ENCODE measurements at regions not wholly inside any gene's neighbourhood (a gene's known extent, or its start where the extent isn't known, plus 50 kb on each side); places are given as distances from the start of the nearest gene placed in this dataset.

- H3K36me3 ChIP-seq (ENCODE audit: control insufficient read depth in 2 of 2, insufficient read depth in 2 of 2, low read length in 2 of 2): no peaks in the 10 kb centered on the region
- no peaks in the 10 kb centered on the region for H3K9me3 ChIP-seq (ENCODE audit: control insufficient read depth in 2 of 2, low read length in 2 of 2)
- H3K27ac ChIP-seq (ENCODE audit: low read length): no peak overlapping the region
- peaks cover 0 to 13% of the 10 kb centered on the region in 2 donors for H3K27me3 ChIP-seq (ENCODE audit: control insufficient read depth in 1 of 2, insufficient read depth in 2 of 2, low read length in 2 of 2)
- no peak overlapping the region for H3K4me3 ChIP-seq (ENCODE audit: low read length in 2 of 2)
- no peak overlapping the region for H3K9ac ChIP-seq (ENCODE audit: low read length in 2 of 2)
- H3K4me1 ChIP-seq (ENCODE audit: control insufficient read depth, insufficient read depth, low read length): no peaks in the 10 kb centered on the region
Observed at GRCh38 chr17:79279320-79279719, 204.7 kb downstream of the ENGASE start.

GRCh38 chr17:79276821-79277220 is 202.2 kb downstream of the ENGASE start:
- H3K27ac ChIP-seq (ENCODE audit: low read length): no peak overlapping the region
- no peaks in the 10 kb centered on the region for H3K9me3 ChIP-seq (ENCODE audit: control insufficient read depth in 2 of 2, low read length in 2 of 2)
- H3K27me3 ChIP-seq (ENCODE audit: control insufficient read depth in 1 of 2, insufficient read depth in 2 of 2, low read length in 2 of 2): peaks cover 11 to 23% of the 10 kb centered on the region in 2 donors
- no peaks in the 10 kb centered on the region for H3K4me1 ChIP-seq (ENCODE audit: control insufficient read depth, insufficient read depth, low read length)
- no peak overlapping the region for H3K4me3 ChIP-seq (ENCODE audit: low read length in 2 of 2)
- no peak overlapping the region for H3K9ac ChIP-seq (ENCODE audit: low read length in 2 of 2)
- no peaks in the 10 kb centered on the region for H3K36me3 ChIP-seq (ENCODE audit: control insufficient read depth in 2 of 2, insufficient read depth in 2 of 2, low read length in 2 of 2)

GRCh38 chr17:79273660-79274059 is 199.0 kb downstream of the ENGASE start:
- Histone ChIP-seq H3K27me3 (ENCODE audit: control insufficient read depth in 1 of 2, insufficient read depth in 2 of 2, low read length in 2 of 2) (peaks cover 13 to 22% of the 10 kb centered on the region in 2 donors), H3K36me3 (ENCODE audit: control insufficient read depth in 2 of 2, insufficient read depth in 2 of 2, low read length in 2 of 2) (no peaks in the 10 kb centered on the region), H3K27ac (ENCODE audit: low read length) (no peak overlapping the region), H3K4me3 (ENCODE audit: low read length in 2 of 2) (no peak overlapping the region), H3K9me3 (ENCODE audit: control insufficient read depth in 2 of 2, low read length in 2 of 2) (no peaks in the 10 kb centered on the region), H3K4me1 (ENCODE audit: control insufficient read depth, insufficient read depth, low read length) (no peaks in the 10 kb centered on the region), H3K9ac (ENCODE audit: low read length in 2 of 2) (no peak overlapping the region)

GRCh38 chr17:79272666-79273219 is 198.1 kb downstream of the ENGASE start:
- Histone ChIP-seq H3K27ac (ENCODE audit: low read length) (no peak overlapping the region), H3K9ac (ENCODE audit: low read length in 2 of 2) (no peak overlapping the region), H3K4me1 (ENCODE audit: control insufficient read depth, insufficient read depth, low read length) (no peaks in the 10 kb centered on the region), H3K4me3 (ENCODE audit: low read length in 2 of 2) (no peak overlapping the region), H3K27me3 (ENCODE audit: control insufficient read depth in 1 of 2, insufficient read depth in 2 of 2, low read length in 2 of 2) (peaks cover 14 to 24% of the 10 kb centered on the region in 2 donors), H3K9me3 (ENCODE audit: control insufficient read depth in 2 of 2, low read length in 2 of 2) (no peaks in the 10 kb centered on the region), H3K36me3 (ENCODE audit: control insufficient read depth in 2 of 2, insufficient read depth in 2 of 2, low read length in 2 of 2) (no peaks in the 10 kb centered on the region)

- no peak overlapping the region for H3K4me3 ChIP-seq (ENCODE audit: low read length in 2 of 2)
- H3K36me3 ChIP-seq (ENCODE audit: control insufficient read depth in 2 of 2, insufficient read depth in 2 of 2, low read length in 2 of 2): no peaks in the 10 kb centered on the region
- H3K9ac ChIP-seq (ENCODE audit: low read length in 2 of 2): no peak overlapping the region
- H3K27ac ChIP-seq (ENCODE audit: low read length): no peak overlapping the region
- H3K9me3 ChIP-seq (ENCODE audit: control insufficient read depth in 2 of 2, low read length in 2 of 2): no peaks in the 10 kb centered on the region
- H3K4me1 ChIP-seq (ENCODE audit: control insufficient read depth, insufficient read depth, low read length): no peaks in the 10 kb centered on the region
- peaks cover 14 to 21% of the 10 kb centered on the region in 2 donors for H3K27me3 ChIP-seq (ENCODE audit: control insufficient read depth in 1 of 2, insufficient read depth in 2 of 2, low read length in 2 of 2)
Observed at GRCh38 chr17:79272220-79272619, 197.6 kb downstream of the ENGASE start.

GRCh38 chr17:79269620-79270019 is 195.0 kb downstream of the ENGASE start:
- Histone ChIP-seq H3K27ac (ENCODE audit: low read length) (no peak overlapping the region), H3K9ac (ENCODE audit: low read length in 2 of 2) (no peak overlapping the region), H3K27me3 (ENCODE audit: control insufficient read depth in 1 of 2, insufficient read depth in 2 of 2, low read length in 2 of 2) (peaks cover 18 to 21% of the 10 kb centered on the region in 2 donors), H3K9me3 (ENCODE audit: control insufficient read depth in 2 of 2, low read length in 2 of 2) (no peaks in the 10 kb centered on the region), H3K4me3 (ENCODE audit: low read length in 2 of 2) (no peak overlapping the region), H3K4me1 (ENCODE audit: control insufficient read depth, insufficient read depth, low read length) (no peaks in the 10 kb centered on the region), H3K36me3 (ENCODE audit: control insufficient read depth in 2 of 2, insufficient read depth in 2 of 2, low read length in 2 of 2) (no peaks in the 10 kb centered on the region)

- Histone ChIP-seq H3K4me3 (ENCODE audit: low read length in 2 of 2) (no peak overlapping the region), H3K27me3 (ENCODE audit: control insufficient read depth in 1 of 2, insufficient read depth in 2 of 2, low read length in 2 of 2) (peaks cover 4 to 5% of the 10 kb centered on the region in 2 donors), H3K4me1 (ENCODE audit: control insufficient read depth, insufficient read depth, low read length) (no peaks in the 10 kb centered on the region), H3K36me3 (ENCODE audit: control insufficient read depth in 2 of 2, insufficient read depth in 2 of 2, low read length in 2 of 2) (no peaks in the 10 kb centered on the region), H3K9me3 (ENCODE audit: control insufficient read depth in 2 of 2, low read length in 2 of 2) (no peaks in the 10 kb centered on the region), H3K27ac (ENCODE audit: low read length) (no peak overlapping the region), H3K9ac (ENCODE audit: low read length in 2 of 2) (no peak overlapping the region)
Observed at GRCh38 chr17:79263191-79263590, 188.6 kb downstream of the ENGASE start.

- Histone ChIP-seq H3K27me3 (ENCODE audit: control insufficient read depth in 1 of 2, insufficient read depth in 2 of 2, low read length in 2 of 2) (peaks cover 4 to 5% of the 10 kb centered on the region in 2 donors), H3K9me3 (ENCODE audit: control insufficient read depth in 2 of 2, low read length in 2 of 2) (no peaks in the 10 kb centered on the region), H3K36me3 (ENCODE audit: control insufficient read depth in 2 of 2, insufficient read depth in 2 of 2, low read length in 2 of 2) (no peaks in the 10 kb centered on the region), H3K4me3 (ENCODE audit: low read length in 2 of 2) (no peak overlapping the region), H3K9ac (ENCODE audit: low read length in 2 of 2) (no peak overlapping the region), H3K4me1 (ENCODE audit: control insufficient read depth, insufficient read depth, low read length) (no peaks in the 10 kb centered on the region), H3K27ac (ENCODE audit: low read length) (no peak overlapping the region)
Observed at GRCh38 chr17:79262624-79263023, 188.0 kb downstream of the ENGASE start.

GRCh38 chr17:79261355-79262072 is 186.9 kb downstream of the ENGASE start:
- Histone ChIP-seq H3K4me3 (ENCODE audit: low read length in 2 of 2) (no peak overlapping the region), H3K36me3 (ENCODE audit: control insufficient read depth in 2 of 2, insufficient read depth in 2 of 2, low read length in 2 of 2) (no peaks in the 10 kb centered on the region), H3K27me3 (ENCODE audit: control insufficient read depth in 1 of 2, insufficient read depth in 2 of 2, low read length in 2 of 2) (peaks cover 4 to 5% of the 10 kb centered on the region in 2 donors), H3K9me3 (ENCODE audit: control insufficient read depth in 2 of 2, low read length in 2 of 2) (no peaks in the 10 kb centered on the region), H3K27ac (ENCODE audit: low read length) (no peak overlapping the region), H3K9ac (ENCODE audit: low read length in 2 of 2) (no peak overlapping the region), H3K4me1 (ENCODE audit: control insufficient read depth, insufficient read depth, low read length) (no peaks in the 10 kb centered on the region)

- peaks cover 2 to 21% of the 10 kb centered on the region in 2 donors for H3K27me3 ChIP-seq (ENCODE audit: control insufficient read depth in 1 of 2, insufficient read depth in 2 of 2, low read length in 2 of 2)
- no peak overlapping the region for H3K27ac ChIP-seq (ENCODE audit: low read length)
Observed at GRCh38 chr17:79258843-79259242, 184.2 kb downstream of the ENGASE start.

GRCh38 chr17:79258041-79258440 is 183.4 kb downstream of the ENGASE start:
- Histone ChIP-seq H3K27ac (ENCODE audit: low read length) (no peak overlapping the region), H3K27me3 (ENCODE audit: control insufficient read depth in 1 of 2, insufficient read depth in 2 of 2, low read length in 2 of 2) (peaks cover 5 to 24% of the 10 kb centered on the region in 2 donors), H3K4me1 (ENCODE audit: control insufficient read depth, insufficient read depth, low read length) (no peaks in the 10 kb centered on the region), H3K4me3 (ENCODE audit: low read length in 2 of 2) (no peak overlapping the region), H3K9me3 (ENCODE audit: control insufficient read depth in 2 of 2, low read length in 2 of 2) (no peaks in the 10 kb centered on the region), H3K9ac (ENCODE audit: low read length in 2 of 2) (no peak overlapping the region), H3K36me3 (ENCODE audit: control insufficient read depth in 2 of 2, insufficient read depth in 2 of 2, low read length in 2 of 2) (no peaks in the 10 kb centered on the region)

More at GRCh38 chr17:79258843-79259242, 184.2 kb downstream of the ENGASE start:
- H3K36me3 ChIP-seq (ENCODE audit: control insufficient read depth in 2 of 2, insufficient read depth in 2 of 2, low read length in 2 of 2): no peaks in the 10 kb centered on the region
- H3K4me1 ChIP-seq (ENCODE audit: control insufficient read depth, insufficient read depth, low read length): no peaks in the 10 kb centered on the region
- no peaks in the 10 kb centered on the region for H3K9me3 ChIP-seq (ENCODE audit: control insufficient read depth in 2 of 2, low read length in 2 of 2)
- no peak overlapping the region for H3K9ac ChIP-seq (ENCODE audit: low read length in 2 of 2)
- no peak overlapping the region for H3K4me3 ChIP-seq (ENCODE audit: low read length in 2 of 2)
